ENCODE measurements at regions not wholly inside any gene's neighbourhood (a gene's known extent, or its start where the extent isn't known, plus 50 kb on each side); places are given as distances from the start of the nearest gene placed in this dataset.

- ATAC-seq (no peak), DNase-seq (no peak)
- intact Hi-C loops (cut with DNase I), result loop anchor here (10.0 kb wide), 1 partner anchor 170 kb away; no protein-coding TSS in a partner anchor
- TF ChIP-seq CTCF (IDR thresholded peaks at IDR 0.05), result no peak
- Histone ChIP-seq H3K4me3 (no peak overlapping the region), H3K27ac (no peak overlapping the region), H3K36me3 (no peaks in the 10 kb centered on the region), H3K27me3 (ENCODE audit: low read depth) (no peaks in the 10 kb centered on the region), H3K9me3 (no peaks in the 10 kb centered on the region), H3K4me1 (peaks cover 12% of the 10 kb centered on the region)
Measured at GRCh38 chr5:68454766-68455165, 239.2 kb downstream of the PIK3R1 start.

GRCh38 chr5:68455216-68455615 lies 239.7 kb downstream of the PIK3R1 start:
- H3K4me1 ChIP-seq, result peaks cover 12% of the 10 kb centered on the region
- H3K27me3 ChIP-seq (ENCODE audit: low read depth), result no peaks in the 10 kb centered on the region
- no peaks in the 10 kb centered on the region for H3K36me3 ChIP-seq
- no peaks in the 10 kb centered on the region for H3K9me3 ChIP-seq
- intact Hi-C loops (cut with DNase I), result loop anchor here (10.0 kb wide), 1 partner anchor 170 kb away; no protein-coding TSS in a partner anchor
- no peak for DNase-seq
- H3K4me3 ChIP-seq, result no peak overlapping the region
- no peak for TF ChIP-seq CTCF (IDR thresholded peaks at IDR 0.05)
- ATAC-seq, result no peak
- no peak overlapping the region for H3K27ac ChIP-seq

GRCh38 chr5:68456756-68457217 lies 241.2 kb downstream of the PIK3R1 start:
- peaks cover 12% of the 10 kb centered on the region for H3K4me1 ChIP-seq
- DNase-seq (no peak), ATAC-seq (peak; percentile 91 to 96)
- H3K27ac ChIP-seq, result no peak overlapping the region
- H3K27me3 ChIP-seq (ENCODE audit: low read depth), result no peaks in the 10 kb centered on the region
- H3K9me3 ChIP-seq, result no peaks in the 10 kb centered on the region
- H3K4me3 ChIP-seq, result no peak overlapping the region
- intact Hi-C loops (cut with DNase I), result loop anchor here (10.0 kb wide), 1 partner anchor 172 kb away; no protein-coding TSS in a partner anchor
- H3K36me3 ChIP-seq, result no peaks in the 10 kb centered on the region
- no peak for TF ChIP-seq CTCF (IDR thresholded peaks at IDR 0.05)

- Histone ChIP-seq H3K4me1 (peaks cover 12% of the 10 kb centered on the region), H3K36me3 (no peaks in the 10 kb centered on the region), H3K27ac (no peak overlapping the region), H3K4me3 (no peak overlapping the region), H3K9me3 (no peaks in the 10 kb centered on the region), H3K27me3 (ENCODE audit: low read depth) (no peaks in the 10 kb centered on the region)
- DNase-seq (no peak), ATAC-seq (no peak)
- TF ChIP-seq CTCF (IDR thresholded peaks at IDR 0.05), result no peak
- intact Hi-C loops (cut with DNase I), result loop anchor here (10.0 kb wide), 1 partner anchor 172 kb away; no protein-coding TSS in a partner anchor
Measured at GRCh38 chr5:68457285-68457684, 241.7 kb downstream of the PIK3R1 start.

GRCh38 chr5:68458416-68459021 lies 243.0 kb downstream of the PIK3R1 start:
- no peaks in the 10 kb centered on the region for H3K27me3 ChIP-seq (ENCODE audit: low read depth)
- H3K9me3 ChIP-seq, result no peaks in the 10 kb centered on the region
- no peak overlapping the region for H3K4me3 ChIP-seq
- no peak for DNase-seq
- H3K36me3 ChIP-seq, result no peaks in the 10 kb centered on the region
- no peak for ATAC-seq
- H3K4me1 ChIP-seq, result peaks cover 12% of the 10 kb centered on the region
- H3K27ac ChIP-seq, result no peak overlapping the region
- intact Hi-C loops (cut with DNase I), result loop anchor here (10.0 kb wide), 1 partner anchor 174 kb away; no protein-coding TSS in a partner anchor
- no peak for TF ChIP-seq CTCF (IDR thresholded peaks at IDR 0.05)

All from lower lobe of right lung (tissue), 2 donors.